HG03575 (cell line): ENCODE measurements at regions not wholly inside any gene's neighbourhood (a gene's known extent, or its start where the extent isn't known, plus 50 kb on each side); places are given as distances from the start of the nearest gene placed in this dataset.

Source experiments
- ATAC-seq: cut with Tn5 transposase; IDR thresholded peaks from one replicate; pipeline ENCODE4 v1.9.1; 2021; ENCODE audit not compliant: unreplicated experiment, insufficient number of reproducible peaks, low FRiP score; ENCODE audit errors: extremely low read depth

- no peak for ATAC-seq
Observed at GRCh38 chr4:156237231-156237630, 283.6 kb upstream of the CTSO start.

- no peak for ATAC-seq
Observed at GRCh38 chr4:156230176-156230575, 276.5 kb upstream of the CTSO start.

- ATAC-seq = no peak
Observed at GRCh38 chr4:156228676-156229075, 275.0 kb upstream of the CTSO start.

GRCh38 chr4:156227321-156227720 is 273.7 kb upstream of the CTSO start:
- no peak for ATAC-seq

GRCh38 chr4:156223985-156224384 is 270.3 kb upstream of the CTSO start:
- no peak for ATAC-seq

GRCh38 chr4:156217236-156217635 is 263.6 kb upstream of the CTSO start:
- ATAC-seq = no peak

- peak; percentile 99 for ATAC-seq
Observed at GRCh38 chr4:156201050-156201449, 247.4 kb upstream of the CTSO start.

GRCh38 chr4:156198511-156198910 is 244.8 kb upstream of the CTSO start:
- no peak for ATAC-seq

- ATAC-seq = no peak
Observed at GRCh38 chr4:156197216-156197615, 243.6 kb upstream of the CTSO start.

- ATAC-seq = no peak
Observed at GRCh38 chr4:156196722-156197121, 243.1 kb upstream of the CTSO start.

- ATAC-seq = peak; percentile 97
Observed at GRCh38 chr4:156195914-156196313, 242.2 kb upstream of the CTSO start.

- no peak for ATAC-seq
Observed at GRCh38 chr4:156194896-156195295, 241.2 kb upstream of the CTSO start.

GRCh38 chr4:156193800-156194199 is 240.1 kb upstream of the CTSO start:
- ATAC-seq = no peak

- ATAC-seq = no peak
Observed at GRCh38 chr4:156193106-156193505, 239.4 kb upstream of the CTSO start.

GRCh38 chr4:156192033-156192432 is 238.4 kb upstream of the CTSO start:
- no peak for ATAC-seq

GRCh38 chr4:156191044-156191781 is 237.5 kb upstream of the CTSO start:
- no peak for ATAC-seq

GRCh38 chr4:156190615-156191014 is 236.9 kb upstream of the CTSO start:
- no peak for ATAC-seq

- no peak for ATAC-seq
Observed at GRCh38 chr4:156188596-156188995, 234.9 kb upstream of the CTSO start.

- ATAC-seq = no peak
Observed at GRCh38 chr4:156186111-156186510, 232.4 kb upstream of the CTSO start.

- no peak for ATAC-seq
Observed at GRCh38 chr4:156185514-156186055, 231.9 kb upstream of the CTSO start.

- ATAC-seq = no peak
Observed at GRCh38 chr4:156182269-156182668, 228.6 kb upstream of the CTSO start.
